Testis (tissue), 2 donors: ENCODE measurements at regions not wholly inside any gene's neighbourhood (a gene's known extent, or its start where the extent isn't known, plus 50 kb on each side); places are given as distances from the start of the nearest gene placed in this dataset.

Experiments used
- DNase-seq: peaks from one replicate; pipeline ENCODE4 v3.0.0-alpha.2; 2019
- H3K27ac ChIP-seq, 2 donors: fragments of 200-600 bp; sonication (generic); one replicate each; pipeline ENCODE4 v1.5.1; 2019
- H3K27me3 ChIP-seq: fragments of 200-600 bp; sonication (generic); one replicate; pipeline ENCODE4 v1.5.1; 2019
- H3K36me3 ChIP-seq: fragments of 200-600 bp; sonication (generic); one replicate; pipeline ENCODE4 v1.5.1; 2017; ENCODE audit warnings: low read depth; ENCODE audit errors: missing control alignments
- H3K4me1 ChIP-seq: fragments of 200-600 bp; sonication (generic); one replicate; pipeline ENCODE4 v1.5.1; 2019
- H3K4me3 ChIP-seq, 2 donors: fragments of 200-600 bp; sonication (generic); one replicate each; pipeline ENCODE4 v1.5.1; 2017 to 2019
- H3K9me3 ChIP-seq: fragments of 200-600 bp; sonication (generic); one replicate; pipeline ENCODE4 v1.5.1; 2017
- CTCF ChIP-seq, 3 experiments: fragments of 450-650 bp in 2 of 3; fragments of 200-600 bp in 1 of 3; sonication (generic) in 1 of 3; IDR thresholded peaks; one replicate each; pipeline ENCODE4 v1.5.1; 2016 to 2019; ENCODE audit warnings: antibody characterized with exemption in 3 of 3, mild to moderate bottlenecking in 2 of 3, moderate library complexity in 1 of 3
- POLR2A ChIP-seq: fragments of 450-650 bp; IDR thresholded peaks from one replicate; pipeline ENCODE4 v1.6.1; 2017; ENCODE audit warnings: antibody characterized with exemption, mild to moderate bottlenecking, moderate library complexity
- WGBS, 2 donors: methylation state at CpG; one replicate each; pipeline ENCODE4 v1.1.5; 2018; 5-methylcytosine and 5-hydroxymethylcytosine counted together
- intact Hi-C: fragments of 100-400 bp; cut with DNase I; formaldehyde crosslinking; loops from one replicate; pipeline ENCODE4 v1.15.1; 2023; ENCODE audit warnings: low total_unique reads
- small RNA-seq, 2 donors: library from RNA; depleted of rRNA; stranded (forward); fragments of <200 nt; gene quantifications; one replicate each; pipeline ENCODE3, GENCODE V24; 2016

- DNase-seq = no peak
- WGBS, 2 donors = 90 to 92% methylated on average over 1 of the region's 1 CpG
- intact Hi-C loops = no loop called here
- H3K4me3 ChIP-seq = no peak overlapping the region
- H3K27ac ChIP-seq = no peak overlapping the region
- H3K27me3 ChIP-seq = no peaks in the 10 kb centered on the region
- H3K9me3 ChIP-seq = no peaks in the 10 kb centered on the region
- no peak for TF ChIP-seq CTCF (IDR thresholded peaks at IDR 0.05)
- TF ChIP-seq POLR2A = no peak
- no peaks in the 10 kb centered on the region for H3K4me1 ChIP-seq
- no peaks in the 10 kb centered on the region for H3K36me3 ChIP-seq
Observed at GRCh38 chr2:67341012-67341318, 56.2 kb upstream of the ETAA1 start.

- H3K4me3 ChIP-seq = no peak overlapping the region
- no peaks in the 10 kb centered on the region for H3K27me3 ChIP-seq
- H3K36me3 ChIP-seq = no peaks in the 10 kb centered on the region
- intact Hi-C loops = no loop called here
- no peak for DNase-seq
- H3K9me3 ChIP-seq = no peaks in the 10 kb centered on the region
- H3K27ac ChIP-seq = no peak overlapping the region
- no peak for TF ChIP-seq POLR2A
- TF ChIP-seq CTCF (IDR thresholded peaks at IDR 0.05) = no peak
- WGBS, 2 donors = 88 to 94% methylated on average over 2 of the region's 2 CpGs
- H3K4me1 ChIP-seq = no peaks in the 10 kb centered on the region
Observed at GRCh38 chr2:67341336-67341735, 55.8 kb upstream of the ETAA1 start.

- TF ChIP-seq CTCF (IDR thresholded peaks at IDR 0.05) (no peak), POLR2A (no peak)
- H3K9me3 ChIP-seq = no peaks in the 10 kb centered on the region
- intact Hi-C loops = no loop called here
- H3K36me3 ChIP-seq = no peaks in the 10 kb centered on the region
- WGBS, 2 donors = 93 to 97% methylated on average over 3 of the region's 3 CpGs
- no peak overlapping the region for H3K27ac ChIP-seq
- no peak overlapping the region for H3K4me3 ChIP-seq
- DNase-seq = no peak
- H3K4me1 ChIP-seq = no peaks in the 10 kb centered on the region
- no peaks in the 10 kb centered on the region for H3K27me3 ChIP-seq
Observed at GRCh38 chr2:67342394-67342793, 54.7 kb upstream of the ETAA1 start.

GRCh38 chr2:67346718-67347407 is 50.3 kb upstream of the ETAA1 start:
- WGBS, 2 donors = 82 to 84% methylated on average over 4 of the region's 4 CpGs
- Histone ChIP-seq H3K9me3 (no peaks in the 10 kb centered on the region), H3K27me3 (no peaks in the 10 kb centered on the region), H3K4me1 (no peaks in the 10 kb centered on the region), H3K27ac (no peak overlapping the region), H3K36me3 (no peaks in the 10 kb centered on the region), H3K4me3 (no peak overlapping the region)
- TF ChIP-seq CTCF (IDR thresholded peaks at IDR 0.05) = no peak
- no peak for TF ChIP-seq POLR2A
- intact Hi-C loops = no loop called here
- no peak for DNase-seq

Small RNA genes in the stretch of these regions (small RNA-seq; reads per million reads assigned to genes)
- gene AC009474.2 = 0 reads per million in 2 donors
